T-cell (primary cell): ENCODE measurements at regions not wholly inside any gene's neighbourhood (a gene's known extent, or its start where the extent isn't known, plus 50 kb on each side); places are given as distances from the start of the nearest gene placed in this dataset.

ENCODE experiments used
- ATAC-seq, 4 experiments: fragments of 200-7000 bp in 3 of 4; fragments of 150-1000 bp in 1 of 4; cut with Tn5 transposase; replicated peaks in 1 of 4; 1 replicate in 3 of 4; 2 replicates in 1 of 4; pipeline ENCODE4 v1.10.0; 2021; ENCODE audit warnings: moderate library complexity in 3 of 4, mild to moderate bottlenecking in 2 of 4, moderate number of reproducible peaks in 1 of 4
- CTCF ChIA-PET, 2 donors: fragments of 300-600 bp; sonication (Branson Sonifier 250); formaldehyde crosslinking; loops; one replicate each; lab custom pipeline; 2022; ENCODE audit warnings: antibody characterized with exemption in 2 of 2; lab: Charles Lee
- POLR2A ChIA-PET, 2 donors: fragments of 300-600 bp; sonication (Branson Sonifier 250); formaldehyde crosslinking; loops; one replicate each; lab custom pipeline; 2022; ENCODE audit warnings: antibody characterized with exemption in 2 of 2; lab: Charles Lee
- DNase-seq, 35 experiments: peaks; one replicate each; pipeline versions ENCODE4 v3.0.0 to v3.0.0-alpha.2; 2013 to 2023
- H3K27ac ChIP-seq: one replicate; pipeline ENCODE4 v1.5.1; 2013; ENCODE audit warnings: low read length
- H3K27me3 ChIP-seq, 2 experiments: replicated peaks in 1 of 2; 1 replicate in 1 of 2; 2 replicates in 1 of 2; pipeline versions ENCODE4 v1.6.1 to v1.7.0; 2013; ENCODE audit warnings: low read length in 1 of 2, mixed read lengths in 1 of 2; ENCODE audit not compliant: control insufficient read depth in 2 of 2, insufficient read depth in 2 of 2; ENCODE audit errors: extremely low read depth in 1 of 2
- H3K36me3 ChIP-seq, 2 donors: 1 replicate in 1 of 2; 2 replicates in 1 of 2; pipeline versions ENCODE4 v1.6.1 to v1.7.0; 2013; ENCODE audit warnings: low read length in 1 of 2; ENCODE audit not compliant: control insufficient read depth in 2 of 2, insufficient read depth in 1 of 2; ENCODE audit errors: extremely low read depth in 1 of 2
- H3K4me1 ChIP-seq, 2 experiments: 1 replicate in 1 of 2; 2 replicates in 1 of 2; pipeline versions ENCODE4 v1.6.1 to v1.7.0; 2013; ENCODE audit warnings: low read length in 2 of 2, mixed read lengths in 1 of 2; ENCODE audit not compliant: insufficient read depth in 2 of 2, control insufficient read depth in 1 of 2; ENCODE audit errors: extremely low read depth in 1 of 2
- H3K4me3 ChIP-seq, 2 donors: 1 replicate in 1 of 2; 2 replicates in 1 of 2; pipeline versions ENCODE4 v1.5.1 to v1.7.0; 2013; ENCODE audit warnings: mild to moderate bottlenecking in 2 of 2, low read length in 1 of 2, moderate library complexity in 1 of 2; ENCODE audit not compliant: control insufficient read depth in 1 of 2; ENCODE audit errors: extremely low read depth in 1 of 2
- H3K9me3 ChIP-seq: 2 replicates; pipeline ENCODE4 v1.7.0; 2013
- H3K27ac Mint-ChIP-seq, 2 donors: one replicate each; pipeline ENCODE4 v1.8.0; 2020 to 2021; ENCODE audit warnings: mild to moderate bottlenecking in 2 of 2, mixed read lengths in 2 of 2
- H3K27me3 Mint-ChIP-seq, 2 donors: one replicate each; pipeline ENCODE4 v1.8.0; 2021 to 2022; ENCODE audit warnings: mixed read lengths in 2 of 2
- H3K36me3 Mint-ChIP-seq: one replicate; pipeline ENCODE4 v1.8.0; 2021; ENCODE audit warnings: mixed read lengths
- H3K4me1 Mint-ChIP-seq, 3 donors: one replicate each; pipeline ENCODE4 v1.8.0; 2020 to 2022; ENCODE audit warnings: mixed read lengths in 3 of 3, mild to moderate bottlenecking in 1 of 3
- H3K4me3 Mint-ChIP-seq, 3 donors: one replicate each; pipeline ENCODE4 v1.8.0; 2020 to 2022; ENCODE audit warnings: mild to moderate bottlenecking in 3 of 3, mixed read lengths in 3 of 3, moderate library complexity in 3 of 3
- H3K9me3 Mint-ChIP-seq, 3 donors: one replicate each; pipeline ENCODE4 v1.8.0; 2020 to 2022; ENCODE audit warnings: mixed read lengths in 3 of 3
- WGBS: methylation state at CpG from one replicate; pipeline ENCODE4 v1.1.5; 2013; ENCODE audit warnings: missing lambda C conversion rate; ENCODE audit not compliant: insufficient coverage; 5-methylcytosine and 5-hydroxymethylcytosine counted together

DNA sequence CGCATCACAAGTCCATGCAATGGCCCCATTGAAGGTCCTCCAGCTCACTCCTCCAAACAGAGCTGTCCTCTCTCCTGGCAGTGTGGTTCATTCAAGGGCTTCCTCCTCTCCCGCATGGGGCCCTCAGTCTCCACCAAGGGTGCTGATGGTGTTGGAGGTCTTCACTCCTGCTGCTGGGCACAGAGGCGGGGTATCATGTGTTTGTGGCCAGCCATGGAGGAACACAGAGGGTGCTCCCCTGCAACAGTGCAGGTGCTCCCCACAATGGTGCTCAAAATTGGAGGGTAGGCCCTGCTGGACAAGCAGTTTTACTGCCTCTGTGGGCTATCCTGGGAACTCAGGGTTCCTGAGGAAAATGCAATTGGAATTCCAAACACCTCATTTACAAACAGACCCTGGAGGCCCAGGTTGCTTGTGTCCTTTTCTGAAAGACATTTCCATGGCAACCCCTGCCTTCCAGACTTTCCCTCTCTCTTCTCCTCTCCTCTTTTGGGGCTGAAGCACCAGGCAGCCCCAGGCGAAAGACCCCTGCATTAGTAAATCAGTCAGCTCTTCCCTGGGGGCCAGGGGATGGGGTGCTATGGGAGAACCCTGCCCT is 256.0 kb downstream of the HAUS1 start:
- H3K27ac ChIP-seq: no peak overlapping the region
- H3K36me3 ChIP-seq: no peaks in the 10 kb centered on the region
- no peak overlapping the region for H3K4me3 Mint-ChIP-seq
- no peaks in the 10 kb centered on the region for H3K4me1 ChIP-seq
- H3K9me3 Mint-ChIP-seq: peaks cover 4 to 9% (median 5%) of the 10 kb centered on the region in 3 donors
- no peak overlapping the region for H3K27ac Mint-ChIP-seq
- ATAC-seq (no peak), DNase-seq (no peak)
- peaks cover 5% of the 10 kb centered on the region for H3K36me3 Mint-ChIP-seq
- H3K4me1 Mint-ChIP-seq: no peaks in the 10 kb centered on the region
- H3K9me3 ChIP-seq: no peaks in the 10 kb centered on the region
- POLR2A ChIA-PET: no interaction called here
- 88% methylated on average over 1 of the region's 4 CpGs for WGBS
- no peak overlapping the region for H3K4me3 ChIP-seq
- peaks cover 0 to 2% of the 10 kb centered on the region in 2 experiments for H3K27me3 ChIP-seq
- H3K27me3 Mint-ChIP-seq: no peaks in the 10 kb centered on the region
- CTCF ChIA-PET: no interaction called here

DNA sequence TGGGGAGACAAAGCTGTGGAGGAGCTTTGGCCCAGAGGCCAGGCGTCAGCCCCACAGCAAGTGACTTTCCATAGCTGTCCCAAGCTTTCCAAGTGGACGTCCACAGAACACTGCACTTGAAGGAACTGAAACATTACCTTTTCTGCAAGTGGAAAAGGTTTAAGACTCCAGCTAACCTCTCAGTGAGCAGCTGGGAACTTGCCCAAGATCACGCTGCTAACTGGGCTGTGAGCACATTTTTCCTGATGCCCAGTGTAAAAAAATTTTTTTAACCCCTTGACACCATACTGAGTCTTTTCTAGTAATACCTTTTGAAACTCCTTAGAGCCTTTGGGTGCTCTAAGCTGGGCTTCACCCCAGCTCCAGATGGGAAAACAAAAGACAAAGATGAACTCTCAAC is 256.7 kb downstream of the HAUS1 start:
- Histone ChIP-seq H3K27ac (no peak overlapping the region), H3K4me1 (no peaks in the 10 kb centered on the region), H3K4me3 (no peak overlapping the region), H3K27me3 (peaks cover 0 to 2% of the 10 kb centered on the region in 2 experiments), H3K9me3 (no peaks in the 10 kb centered on the region), H3K36me3 (no peaks in the 10 kb centered on the region)
- peaks cover 4 to 9% (median 5%) of the 10 kb centered on the region in 3 donors for H3K9me3 Mint-ChIP-seq
- no peak overlapping the region for H3K4me3 Mint-ChIP-seq
- DNase-seq: no peak
- ChIA-PET POLR2A (no interaction called here), CTCF (interaction anchor here in 1 of 2 donors (0.6 kb wide), 1 partner anchor 1895 kb away, joined by 4 read pairs; no protein-coding TSS in a partner anchor)
- H3K27me3 Mint-ChIP-seq: no peaks in the 10 kb centered on the region
- H3K36me3 Mint-ChIP-seq: peaks cover 7% of the 10 kb centered on the region
- ATAC-seq: no peak
- 72% methylated on average over 3 of the region's 3 CpGs for WGBS
- no peaks in the 10 kb centered on the region for H3K4me1 Mint-ChIP-seq
- no peak overlapping the region for H3K27ac Mint-ChIP-seq

DNA sequence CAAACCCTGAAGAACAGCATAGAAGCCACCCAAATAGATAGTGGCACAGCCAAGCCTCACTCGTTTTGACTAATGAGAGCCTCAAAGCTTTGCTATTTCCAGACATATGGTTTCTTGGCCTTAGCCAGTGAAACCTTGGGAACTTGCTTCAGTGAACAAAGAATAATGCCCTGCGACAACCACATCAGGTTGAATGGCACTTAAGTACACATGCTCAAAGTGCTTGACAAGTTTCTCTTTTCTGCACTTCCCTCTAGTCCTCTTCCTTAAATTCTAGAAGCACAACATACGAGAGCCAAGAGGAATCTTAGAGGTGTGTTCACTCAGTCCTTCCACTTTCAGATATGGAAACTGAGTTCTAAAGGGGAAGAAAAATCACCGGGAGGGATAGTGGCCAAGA is 258.3 kb downstream of the HAUS1 start:
- H3K4me3 ChIP-seq: no peak overlapping the region
- H3K4me1 ChIP-seq: no peaks in the 10 kb centered on the region
- no peak overlapping the region for H3K4me3 Mint-ChIP-seq
- no peaks in the 10 kb centered on the region for H3K9me3 ChIP-seq
- DNase-seq (no peak), ATAC-seq (no peak)
- WGBS: 83% methylated on average over 3 of the region's 4 CpGs
- no peaks in the 10 kb centered on the region for H3K27me3 ChIP-seq
- no peaks in the 10 kb centered on the region for H3K36me3 ChIP-seq
- POLR2A ChIA-PET: interaction anchor here (0.6 to 0.7 kb wide), 2 partner anchors 12 to 97 kb away, joined by 3 read pairs; no protein-coding TSS in a partner anchor
- H3K27ac ChIP-seq: no peak overlapping the region
- H3K36me3 Mint-ChIP-seq: peaks cover 7% of the 10 kb centered on the region
- H3K9me3 Mint-ChIP-seq: peaks cover 4 to 9% (median 5%) of the 10 kb centered on the region in 3 donors
- no peaks in the 10 kb centered on the region for H3K27me3 Mint-ChIP-seq
- CTCF ChIA-PET: no interaction called here
- H3K4me1 Mint-ChIP-seq: no peaks in the 10 kb centered on the region
- no peak overlapping the region for H3K27ac Mint-ChIP-seq

DNA sequence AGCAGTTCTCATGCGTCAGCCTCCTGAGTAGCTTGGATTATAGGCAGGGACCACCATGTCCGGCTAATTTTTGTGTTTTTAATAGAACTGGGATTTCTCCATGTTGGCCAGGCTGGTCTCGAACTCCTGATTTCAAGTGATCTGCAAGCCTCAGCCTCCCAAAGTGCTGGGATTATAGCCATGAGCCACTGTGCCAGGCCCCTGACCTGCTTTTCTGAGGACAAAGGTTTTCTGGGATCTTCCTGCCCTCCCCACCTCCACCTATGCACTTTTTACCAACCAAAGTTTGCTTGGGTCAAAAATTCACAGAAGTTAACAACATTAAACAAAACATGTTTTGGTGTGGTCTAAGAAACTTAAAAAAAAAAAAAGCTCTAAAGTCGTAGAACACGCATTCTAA is 259.9 kb downstream of the HAUS1 start:
- H3K27me3 ChIP-seq: no peaks in the 10 kb centered on the region
- H3K9me3 Mint-ChIP-seq: peaks cover 3 to 7% (median 4%) of the 10 kb centered on the region in 3 donors
- H3K4me1 ChIP-seq: no peaks in the 10 kb centered on the region
- ATAC-seq: no peak
- H3K4me3 ChIP-seq: no peak overlapping the region
- peaks cover 7% of the 10 kb centered on the region for H3K36me3 Mint-ChIP-seq
- ChIA-PET POLR2A (no interaction called here), CTCF (no interaction called here)
- no peak overlapping the region for H3K27ac Mint-ChIP-seq
- no peaks in the 10 kb centered on the region for H3K27me3 Mint-ChIP-seq
- H3K36me3 ChIP-seq: no peaks in the 10 kb centered on the region
- no peaks in the 10 kb centered on the region for H3K4me1 Mint-ChIP-seq
- DNase-seq: no peak
- no peak overlapping the region for H3K4me3 Mint-ChIP-seq
- WGBS: 87% methylated on average over 3 of the region's 5 CpGs
- no peaks in the 10 kb centered on the region for H3K9me3 ChIP-seq
- no peak overlapping the region for H3K27ac ChIP-seq

DNA sequence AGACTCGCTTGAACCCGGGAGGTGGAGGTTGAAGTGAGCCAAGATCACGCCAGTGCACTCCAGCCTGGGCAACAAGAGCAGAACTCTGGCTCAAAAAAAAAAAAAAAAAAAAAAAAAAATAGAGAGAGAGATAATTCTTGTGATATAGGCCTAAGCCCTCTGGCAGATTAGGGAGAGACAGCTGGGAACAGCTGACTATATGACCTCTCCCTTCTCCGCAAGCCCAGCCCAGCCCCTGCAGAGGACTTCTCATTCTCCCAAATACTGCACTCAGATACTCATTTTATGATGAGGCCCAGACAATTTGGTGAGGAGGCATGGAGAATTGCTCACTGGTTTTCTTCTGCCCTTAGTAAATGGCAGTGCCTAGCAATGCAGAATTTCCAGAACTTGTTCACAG is 262.0 kb downstream of the HAUS1 start:
- Histone ChIP-seq H3K36me3 (no peaks in the 10 kb centered on the region), H3K9me3 (no peaks in the 10 kb centered on the region), H3K4me3 (no peak overlapping the region), H3K4me1 (no peaks in the 10 kb centered on the region), H3K27ac (no peak overlapping the region), H3K27me3 (no peaks in the 10 kb centered on the region)
- ChIA-PET CTCF (interaction anchor here in 1 of 2 donors (0.7 kb wide), 1 partner anchor 308 kb away, joined by 4 read pairs; no protein-coding TSS in a partner anchor), POLR2A (no interaction called here)
- no CpG with 5 or more reads among the region's 4 CpGs for WGBS
- Mint-ChIP-seq H3K27me3 (no peaks in the 10 kb centered on the region), H3K4me1 (no peaks in the 10 kb centered on the region), H3K9me3 (no peaks in the 10 kb centered on the region), H3K4me3 (no peak overlapping the region), H3K36me3 (peaks cover 2% of the 10 kb centered on the region), H3K27ac (no peak overlapping the region)
- no peak for ATAC-seq
- no peak for DNase-seq

DNA sequence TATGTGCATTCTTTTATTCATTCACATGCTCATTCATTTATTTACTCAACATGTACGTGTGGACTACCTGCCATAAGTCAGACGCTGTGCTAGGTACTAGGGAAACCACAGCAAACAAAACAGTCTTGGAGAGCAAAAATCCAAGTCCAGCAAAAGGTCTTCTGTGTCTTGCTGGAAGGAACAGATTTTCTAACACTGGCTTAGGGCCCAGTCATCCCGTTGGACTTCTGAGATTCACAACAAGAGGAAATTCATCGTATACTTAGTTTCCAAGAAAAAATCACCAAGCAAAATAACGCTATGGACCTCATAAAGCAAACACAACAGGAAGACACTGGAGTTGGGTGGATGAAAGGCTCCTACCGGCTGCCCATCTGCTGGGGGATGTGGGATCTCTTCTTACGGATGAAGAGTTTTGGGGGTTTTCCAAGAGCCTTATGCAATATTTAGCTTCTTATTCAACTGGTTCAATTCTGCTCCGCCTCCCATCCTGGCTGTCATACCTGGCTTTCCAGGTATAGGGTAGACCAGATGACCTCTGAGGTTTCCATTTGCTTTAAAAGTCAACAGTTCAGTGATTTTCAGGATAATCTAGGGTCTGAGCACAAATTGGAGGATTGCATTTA is 262.7 kb downstream of the HAUS1 start:
- no peaks in the 10 kb centered on the region for H3K27me3 Mint-ChIP-seq
- H3K36me3 ChIP-seq: no peaks in the 10 kb centered on the region
- ChIA-PET POLR2A (no interaction called here), CTCF (no interaction called here)
- H3K27ac Mint-ChIP-seq: no peak overlapping the region
- no peak overlapping the region for H3K27ac ChIP-seq
- ATAC-seq (no peak), DNase-seq (no peak)
- WGBS: no CpG with 5 or more reads among the region's 8 CpGs
- no peaks in the 10 kb centered on the region for H3K4me1 Mint-ChIP-seq
- no peaks in the 10 kb centered on the region for H3K27me3 ChIP-seq
- H3K4me3 Mint-ChIP-seq: no peak overlapping the region
- no peaks in the 10 kb centered on the region for H3K4me1 ChIP-seq
- no peaks in the 10 kb centered on the region for H3K9me3 ChIP-seq
- H3K9me3 Mint-ChIP-seq: no peaks in the 10 kb centered on the region
- no peak overlapping the region for H3K4me3 ChIP-seq
- H3K36me3 Mint-ChIP-seq: peaks cover 2% of the 10 kb centered on the region
